ENCODE measurements at regions not wholly inside any gene's neighbourhood (a gene's known extent, or its start where the extent isn't known, plus 50 kb on each side); places are given as distances from the start of the nearest gene placed in this dataset.
"Not testable (repeated sequence)": the region's sequence is repeated elsewhere in the genome, so short reads cannot be mapped to it uniquely, and the experiment has no call there.

DNA sequence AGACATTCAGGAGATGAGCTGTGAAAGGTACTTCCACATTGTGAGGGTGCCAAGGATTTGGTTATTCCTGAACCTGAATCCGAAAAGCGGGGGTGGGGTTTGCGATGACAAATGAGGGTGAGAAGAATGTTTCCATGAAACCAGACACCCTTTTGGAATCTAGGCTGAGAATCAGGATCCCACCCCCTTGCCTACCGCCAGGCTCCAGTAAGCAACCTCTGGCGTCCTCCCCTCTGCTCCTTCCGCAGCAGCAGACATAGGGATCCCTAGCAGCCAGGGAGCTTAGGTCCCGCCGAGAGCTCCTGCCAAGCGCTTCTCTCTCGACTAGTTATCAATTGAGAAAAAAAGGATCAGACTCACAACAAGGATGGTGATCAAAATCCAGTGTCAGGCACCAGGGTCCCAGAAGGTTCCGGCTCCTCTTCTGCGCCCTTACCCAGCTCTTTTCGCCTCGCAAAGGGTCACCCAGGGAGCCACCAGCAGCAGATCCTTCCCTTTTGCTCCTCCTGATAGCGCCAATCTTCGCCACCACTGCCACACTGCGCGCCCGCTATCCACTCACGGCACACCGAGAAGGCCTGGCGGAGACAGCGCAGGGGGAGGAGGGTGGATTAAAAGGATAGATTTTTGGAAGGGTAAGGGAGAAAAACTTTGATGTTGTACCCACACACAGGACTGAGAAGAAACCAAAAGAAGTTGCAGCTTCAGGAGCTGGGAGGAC lies 859.5 kb downstream of the KCNJ18 start:
- not testable (repeated sequence) for TF ChIP-seq YY1 (IDR thresholded peaks at IDR 0.05; ENCODE audit: insufficient read depth, insufficient read length); SUZ12 (IDR thresholded peaks at IDR 0.05; ENCODE audit: extremely low read depth, insufficient read depth, insufficient read length)

Measured in NT2/D1 (cell line).